ENCODE measurements at regions not wholly inside any gene's neighbourhood (a gene's known extent, or its start where the extent isn't known, plus 50 kb on each side); places are given as distances from the start of the nearest gene placed in this dataset.

GRCh38 chr2:189360861-189361260, 80.4 kb upstream of the WDR75 start:
- TF ChIP-seq NBN (IDR thresholded peaks at IDR 0.05) (no peak), CTCF (IDR thresholded peaks at IDR 0.05 in 2 of 3, conservative IDR thresholded peaks at IDR 0.05 in 1 of 3; ENCODE audit: control insufficient read depth in 2 of 3, extremely low read depth in 1 of 3, insufficient read depth in 1 of 3, low read depth in 3 of 3, low read length in 3 of 3) (no peak), SREBF2 (IDR thresholded peaks at IDR 0.05; ENCODE audit: low read length) (no peak), CEBPZ (IDR thresholded peaks at IDR 0.05; ENCODE audit: low read depth, low read length) (no peak), FOXM1 (IDR thresholded peaks at IDR 0.05; ENCODE audit: low read depth, low read length) (no peak), SPI1 (IDR thresholded peaks at IDR 0.05; ENCODE audit: borderline replicate concordance, insufficient read depth, low read depth, low read length) (no peak), EZH2 (IDR thresholded peaks at IDR 0.05; ENCODE audit: borderline replicate concordance, control insufficient read depth, low read depth, low read length) (no peak)

Data from GM12878 (cell line).